Body of pancreas (tissue), 4 donors: ENCODE measurements at regions not wholly inside any gene's neighbourhood (a gene's known extent, or its start where the extent isn't known, plus 50 kb on each side); places are given as distances from the start of the nearest gene placed in this dataset.

Source experiments
- POLR2A ChIP-seq, 3 donors: fragments of 450-650 bp; IDR thresholded peaks; one replicate each; pipeline ENCODE4 v1.6.1; 2016; ENCODE audit warnings: antibody characterized with exemption in 3 of 3, mild to moderate bottlenecking in 2 of 3
- TF ChIP-seq, protein P1 (sequence below), 7 experiments: fragments of 450-650 bp in 4 of 7; fragments of 200-600 bp in 3 of 7; sonication (generic) in 3 of 7; IDR thresholded peaks; one replicate each; pipeline ENCODE4 v1.5.1; 2016 to 2019; ENCODE audit warnings: antibody characterized with exemption in 7 of 7

DNA sequence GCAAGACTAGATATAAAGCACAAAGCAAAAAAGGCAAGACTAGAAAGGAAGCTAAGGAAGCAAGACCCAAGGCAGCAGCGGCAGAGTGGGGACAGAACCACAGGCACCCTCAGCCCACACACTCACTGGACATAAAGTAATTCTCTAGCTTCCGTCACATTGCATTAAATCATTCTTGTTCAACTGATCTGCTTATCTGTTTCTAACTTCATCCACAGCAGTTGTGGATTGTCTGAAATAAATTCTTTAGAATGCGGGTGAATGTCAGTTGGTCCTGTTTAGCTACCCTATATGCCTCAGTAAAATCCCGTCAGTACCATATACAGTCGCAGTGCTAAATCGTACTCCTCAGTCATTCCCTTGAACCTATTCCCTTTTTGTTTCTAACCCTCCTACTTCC, 183.2 kb upstream of the SLC39A10 start:
- no peak for TF ChIP-seq POLR2A (IDR thresholded peaks at IDR 0.05)
- TF ChIP-seq, protein P1, sequence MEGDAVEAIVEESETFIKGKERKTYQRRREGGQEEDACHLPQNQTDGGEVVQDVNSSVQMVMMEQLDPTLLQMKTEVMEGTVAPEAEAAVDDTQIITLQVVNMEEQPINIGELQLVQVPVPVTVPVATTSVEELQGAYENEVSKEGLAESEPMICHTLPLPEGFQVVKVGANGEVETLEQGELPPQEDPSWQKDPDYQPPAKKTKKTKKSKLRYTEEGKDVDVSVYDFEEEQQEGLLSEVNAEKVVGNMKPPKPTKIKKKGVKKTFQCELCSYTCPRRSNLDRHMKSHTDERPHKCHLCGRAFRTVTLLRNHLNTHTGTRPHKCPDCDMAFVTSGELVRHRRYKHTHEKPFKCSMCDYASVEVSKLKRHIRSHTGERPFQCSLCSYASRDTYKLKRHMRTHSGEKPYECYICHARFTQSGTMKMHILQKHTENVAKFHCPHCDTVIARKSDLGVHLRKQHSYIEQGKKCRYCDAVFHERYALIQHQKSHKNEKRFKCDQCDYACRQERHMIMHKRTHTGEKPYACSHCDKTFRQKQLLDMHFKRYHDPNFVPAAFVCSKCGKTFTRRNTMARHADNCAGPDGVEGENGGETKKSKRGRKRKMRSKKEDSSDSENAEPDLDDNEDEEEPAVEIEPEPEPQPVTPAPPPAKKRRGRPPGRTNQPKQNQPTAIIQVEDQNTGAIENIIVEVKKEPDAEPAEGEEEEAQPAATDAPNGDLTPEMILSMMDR (IDR thresholded peaks at IDR 0.05) = no peak
